ENCODE measurements at regions not wholly inside any gene's neighbourhood (a gene's known extent, or its start where the extent isn't known, plus 50 kb on each side); places are given as distances from the start of the nearest gene placed in this dataset.

DNA sequence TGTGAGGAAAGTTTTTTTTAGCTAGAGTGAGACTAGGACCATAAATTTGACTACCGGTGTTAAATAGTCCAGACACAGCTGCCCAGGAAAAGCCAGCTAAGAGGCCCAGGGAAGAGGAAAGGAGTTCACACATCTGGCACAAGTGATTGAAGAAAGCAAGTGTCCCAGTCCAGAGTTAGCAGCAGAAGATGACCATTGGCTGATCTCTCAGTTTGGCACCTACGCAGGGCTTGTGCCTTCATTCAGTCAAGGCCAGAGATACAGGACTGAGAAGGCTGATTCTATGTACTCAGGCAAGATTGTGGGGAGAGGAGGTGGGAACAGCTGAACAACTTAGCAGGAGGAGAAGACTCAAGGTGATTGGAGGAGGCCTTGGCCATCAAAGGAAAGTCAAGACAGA, 575.0 kb upstream of the KLF12 start:
- H3K18ac ChIP-seq (ENCODE audit: extremely low read depth, low read length) = no peak overlapping the region
- no peak overlapping the region for H2BK120ac ChIP-seq (replicated peaks; ENCODE audit: low read depth, low read length)
- no peak overlapping the region for H2AK5ac ChIP-seq (ENCODE audit: low read depth, low read length)
- no peak overlapping the region for H2BK5ac ChIP-seq (ENCODE audit: low read depth, low read length)
- no peak overlapping the region for H3K27ac ChIP-seq (ENCODE audit: low read depth, low read length)
- no peaks in the 10 kb centered on the region for H3K79me1 ChIP-seq (ENCODE audit: low read depth, low read length)
- no peak overlapping the region for H2BK20ac ChIP-seq (ENCODE audit: low read length)
- no peaks in the 10 kb centered on the region; the same call in 1 of the 2 replicates for H3K23me2 ChIP-seq (ENCODE audit: low read depth, low read length)
- H3K4me3 ChIP-seq (ENCODE audit: extremely low read depth in 1 of 4, insufficient read depth in 2 of 4, low read depth in 3 of 4, low read length in 4 of 4) = no peak overlapping the region
- no peak overlapping the region for H3K23ac ChIP-seq (ENCODE audit: insufficient read length)
- no peak overlapping the region for H4K8ac ChIP-seq (ENCODE audit: extremely low read depth, insufficient read depth, low read length)
- H3K9me3 ChIP-seq (ENCODE audit: insufficient read depth in 2 of 2, low read depth in 1 of 2, low read length in 1 of 2) = no peaks in the 10 kb centered on the region
- H3K4me2 ChIP-seq (ENCODE audit: insufficient read depth in 1 of 2, low read depth in 2 of 2, low read length in 2 of 2) = no peak overlapping the region
- no peaks in the 10 kb centered on the region for H4K20me1 ChIP-seq (replicated peaks in 1 of 2; ENCODE audit: control insufficient read depth in 1 of 2, insufficient read depth in 2 of 2, low read length in 2 of 2)
- H3K9ac ChIP-seq (replicated peaks in 1 of 4; ENCODE audit: extremely low read depth in 1 of 4, low read depth in 3 of 4, low read length in 3 of 4) = no peak overlapping the region
- FAIRE-seq = no peak
- H4K91ac ChIP-seq (replicated peaks; ENCODE audit: insufficient read length, low read length) = no peak overlapping the region
- POLR2A ChIA-PET (ENCODE audit: partially characterized antibody) = no interaction called here
- H3K79me2 ChIP-seq (ENCODE audit: control insufficient read depth in 1 of 2, insufficient read depth in 2 of 2, low read length in 2 of 2) = no peaks in the 10 kb centered on the region
- WGBS, 2 experiments (ENCODE audit: extremely low coverage in 1 of 2, insufficient coverage in 1 of 2, insufficient read length in 1 of 2, insufficient replicate concordance in 2 of 2, low coverage in 1 of 2, low lambda C conversion rate in 2 of 2, missing lambda C conversion rate in 1 of 2) = 89% methylated on average over 2 of the region's 2 CpGs; no CpG with 5 or more reads in 1 of the 2 experiments
- CTCF ChIA-PET (ENCODE audit: partially characterized antibody) = no interaction called here
- H3K4ac ChIP-seq (replicated peaks; ENCODE audit: insufficient read length, low read depth, low read length) = no peak overlapping the region
- no peak overlapping the region for H3K14ac ChIP-seq (ENCODE audit: insufficient read length)
- H2AFZ ChIP-seq (ENCODE audit: low read length) = no peak overlapping the region
- H3K4me1 ChIP-seq (replicated peaks in 1 of 4; ENCODE audit: control insufficient read depth in 3 of 4, insufficient read depth in 4 of 4, low read length in 3 of 4) = no peaks in the 10 kb centered on the region
- no peak overlapping the region for H4K5ac ChIP-seq (ENCODE audit: insufficient read length, low read depth, low read length)
- no peak overlapping the region for H2BK15ac ChIP-seq (ENCODE audit: low read length)
- no peak overlapping the region for H2BK12ac ChIP-seq (ENCODE audit: low read depth, low read length)
- no peaks in the 10 kb centered on the region for H3K36me3 ChIP-seq (ENCODE audit: control insufficient read depth in 2 of 4, insufficient read depth in 4 of 4, low read length in 3 of 4)
- H3K56ac ChIP-seq (replicated peaks; ENCODE audit: insufficient read length, low read depth, low read length) = no peak overlapping the region
- H3K27me3 ChIP-seq (replicated peaks in 1 of 4; ENCODE audit: control insufficient read depth in 3 of 4, extremely low read depth in 1 of 4, insufficient read depth in 3 of 4, low read length in 3 of 4) = no peaks in the 10 kb centered on the region
- DNase-seq (ENCODE audit: low read depth in 1 of 2, low spot score in 2 of 2) = no peak
- TF ChIP-seq, protein P1, sequence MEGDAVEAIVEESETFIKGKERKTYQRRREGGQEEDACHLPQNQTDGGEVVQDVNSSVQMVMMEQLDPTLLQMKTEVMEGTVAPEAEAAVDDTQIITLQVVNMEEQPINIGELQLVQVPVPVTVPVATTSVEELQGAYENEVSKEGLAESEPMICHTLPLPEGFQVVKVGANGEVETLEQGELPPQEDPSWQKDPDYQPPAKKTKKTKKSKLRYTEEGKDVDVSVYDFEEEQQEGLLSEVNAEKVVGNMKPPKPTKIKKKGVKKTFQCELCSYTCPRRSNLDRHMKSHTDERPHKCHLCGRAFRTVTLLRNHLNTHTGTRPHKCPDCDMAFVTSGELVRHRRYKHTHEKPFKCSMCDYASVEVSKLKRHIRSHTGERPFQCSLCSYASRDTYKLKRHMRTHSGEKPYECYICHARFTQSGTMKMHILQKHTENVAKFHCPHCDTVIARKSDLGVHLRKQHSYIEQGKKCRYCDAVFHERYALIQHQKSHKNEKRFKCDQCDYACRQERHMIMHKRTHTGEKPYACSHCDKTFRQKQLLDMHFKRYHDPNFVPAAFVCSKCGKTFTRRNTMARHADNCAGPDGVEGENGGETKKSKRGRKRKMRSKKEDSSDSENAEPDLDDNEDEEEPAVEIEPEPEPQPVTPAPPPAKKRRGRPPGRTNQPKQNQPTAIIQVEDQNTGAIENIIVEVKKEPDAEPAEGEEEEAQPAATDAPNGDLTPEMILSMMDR (IDR thresholded peaks at IDR 0.05; ENCODE audit: control extremely low read depth in 1 of 3, insufficient read depth in 1 of 3, low read depth in 1 of 3, low read length in 3 of 3) = no peak
- TF ChIP-seq PHF8 (conservative IDR thresholded peaks at IDR 0.05; ENCODE audit: low read depth, low read length) = no peak
- TF ChIP-seq, protein P2, sequence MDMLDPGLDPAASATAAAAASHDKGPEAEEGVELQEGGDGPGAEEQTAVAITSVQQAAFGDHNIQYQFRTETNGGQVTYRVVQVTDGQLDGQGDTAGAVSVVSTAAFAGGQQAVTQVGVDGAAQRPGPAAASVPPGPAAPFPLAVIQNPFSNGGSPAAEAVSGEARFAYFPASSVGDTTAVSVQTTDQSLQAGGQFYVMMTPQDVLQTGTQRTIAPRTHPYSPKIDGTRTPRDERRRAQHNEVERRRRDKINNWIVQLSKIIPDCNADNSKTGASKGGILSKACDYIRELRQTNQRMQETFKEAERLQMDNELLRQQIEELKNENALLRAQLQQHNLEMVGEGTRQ (IDR thresholded peaks at IDR 0.05; ENCODE audit: low read length) = no peak
- TF ChIP-seq SP1 (IDR thresholded peaks at IDR 0.05; ENCODE audit: low read depth, low read length) = no peak
- TF ChIP-seq SAP30 (IDR thresholded peaks at IDR 0.05; ENCODE audit: insufficient read depth, insufficient replicate concordance, low read length) = no peak
- TF ChIP-seq CTBP2 (IDR thresholded peaks at IDR 0.05; ENCODE audit: borderline replicate concordance, insufficient read depth, insufficient read length, low read length) = no peak
- no peak for TF ChIP-seq RXRA (IDR thresholded peaks at IDR 0.05; ENCODE audit: insufficient read depth, low read depth, low read length)
- TF ChIP-seq EGR1 (IDR thresholded peaks at IDR 0.05; ENCODE audit: borderline replicate concordance, low read depth, low read length) = no peak
- TF ChIP-seq, protein P3, sequence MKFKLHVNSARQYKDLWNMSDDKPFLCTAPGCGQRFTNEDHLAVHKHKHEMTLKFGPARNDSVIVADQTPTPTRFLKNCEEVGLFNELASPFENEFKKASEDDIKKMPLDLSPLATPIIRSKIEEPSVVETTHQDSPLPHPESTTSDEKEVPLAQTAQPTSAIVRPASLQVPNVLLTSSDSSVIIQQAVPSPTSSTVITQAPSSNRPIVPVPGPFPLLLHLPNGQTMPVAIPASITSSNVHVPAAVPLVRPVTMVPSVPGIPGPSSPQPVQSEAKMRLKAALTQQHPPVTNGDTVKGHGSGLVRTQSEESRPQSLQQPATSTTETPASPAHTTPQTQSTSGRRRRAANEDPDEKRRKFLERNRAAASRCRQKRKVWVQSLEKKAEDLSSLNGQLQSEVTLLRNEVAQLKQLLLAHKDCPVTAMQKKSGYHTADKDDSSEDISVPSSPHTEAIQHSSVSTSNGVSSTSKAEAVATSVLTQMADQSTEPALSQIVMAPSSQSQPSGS (IDR thresholded peaks at IDR 0.05; ENCODE audit: low read length) = no peak
